ENCODE measurements at regions not wholly inside any gene's neighbourhood (a gene's known extent, or its start where the extent isn't known, plus 50 kb on each side); places are given as distances from the start of the nearest gene placed in this dataset.

GRCh38 chr3:1910322-1910721, 188.3 kb upstream of the CNTN4 start:
- H3K27ac Mint-ChIP-seq (ENCODE audit: unreplicated experiment): no peak overlapping the region
- peaks cover 19% of the 10 kb centered on the region for H3K9me3 Mint-ChIP-seq (ENCODE audit: low read depth)
- DNase-seq (ENCODE audit: low spot score): peak; percentile 64
- TF ChIP-seq CTCF (IDR thresholded peaks at IDR 0.05): no peak
- no peaks in the 10 kb centered on the region for H3K4me1 Mint-ChIP-seq (ENCODE audit: low read depth)
- H3K36me3 Mint-ChIP-seq (ENCODE audit: low read depth): no peaks in the 10 kb centered on the region
- H3K27me3 Mint-ChIP-seq (ENCODE audit: low read depth): no peaks in the 10 kb centered on the region
- no peak overlapping the region for H3K4me3 Mint-ChIP-seq (ENCODE audit: unreplicated experiment)

- Mint-ChIP-seq H3K4me3 (ENCODE audit: unreplicated experiment) (no peak overlapping the region), H3K9me3 (ENCODE audit: low read depth) (peaks cover 33% of the 10 kb centered on the region), H3K36me3 (ENCODE audit: low read depth) (peaks cover 3% of the 10 kb centered on the region), H3K27me3 (ENCODE audit: low read depth) (no peaks in the 10 kb centered on the region), H3K27ac (ENCODE audit: unreplicated experiment) (no peak overlapping the region), H3K4me1 (ENCODE audit: low read depth) (no peaks in the 10 kb centered on the region)
- no peak for DNase-seq (ENCODE audit: low spot score)
- no peak for TF ChIP-seq CTCF (IDR thresholded peaks at IDR 0.05)
Observed at GRCh38 chr3:1929788-1930414, 168.8 kb upstream of the CNTN4 start.

GRCh38 chr3:1938975-1939374, 159.7 kb upstream of the CNTN4 start:
- TF ChIP-seq CTCF (IDR thresholded peaks at IDR 0.05): no peak
- H3K27me3 Mint-ChIP-seq (ENCODE audit: low read depth): no peaks in the 10 kb centered on the region
- DNase-seq (ENCODE audit: low spot score): no peak
- peaks cover 23% of the 10 kb centered on the region for H3K9me3 Mint-ChIP-seq (ENCODE audit: low read depth)
- no peak overlapping the region for H3K27ac Mint-ChIP-seq (ENCODE audit: unreplicated experiment)
- H3K36me3 Mint-ChIP-seq (ENCODE audit: low read depth): no peaks in the 10 kb centered on the region
- H3K4me3 Mint-ChIP-seq (ENCODE audit: unreplicated experiment): no peak overlapping the region
- H3K4me1 Mint-ChIP-seq (ENCODE audit: low read depth): peaks cover 2% of the 10 kb centered on the region

- TF ChIP-seq CTCF (IDR thresholded peaks at IDR 0.05): no peak
- H3K4me1 Mint-ChIP-seq (ENCODE audit: low read depth): peaks cover 2% of the 10 kb centered on the region
- H3K4me3 Mint-ChIP-seq (ENCODE audit: unreplicated experiment): no peak overlapping the region
- no peak for DNase-seq (ENCODE audit: low spot score)
- no peaks in the 10 kb centered on the region for H3K27me3 Mint-ChIP-seq (ENCODE audit: low read depth)
- H3K9me3 Mint-ChIP-seq (ENCODE audit: low read depth): peaks cover 2% of the 10 kb centered on the region
- H3K27ac Mint-ChIP-seq (ENCODE audit: unreplicated experiment): no peak overlapping the region
- H3K36me3 Mint-ChIP-seq (ENCODE audit: low read depth): no peaks in the 10 kb centered on the region
Observed at GRCh38 chr3:1942781-1943180, 155.9 kb upstream of the CNTN4 start.

GRCh38 chr3:1943395-1944118, 155.1 kb upstream of the CNTN4 start:
- H3K9me3 Mint-ChIP-seq (ENCODE audit: low read depth): peaks cover 2% of the 10 kb centered on the region
- no peak overlapping the region for H3K4me3 Mint-ChIP-seq (ENCODE audit: unreplicated experiment)
- peaks cover 2% of the 10 kb centered on the region for H3K4me1 Mint-ChIP-seq (ENCODE audit: low read depth)
- DNase-seq (ENCODE audit: low spot score): no peak
- no peak overlapping the region for H3K27ac Mint-ChIP-seq (ENCODE audit: unreplicated experiment)
- H3K27me3 Mint-ChIP-seq (ENCODE audit: low read depth): no peaks in the 10 kb centered on the region
- TF ChIP-seq CTCF (IDR thresholded peaks at IDR 0.05): no peak
- H3K36me3 Mint-ChIP-seq (ENCODE audit: low read depth): no peaks in the 10 kb centered on the region
